H1 (cell line): ENCODE measurements at regions not wholly inside any gene's neighbourhood (a gene's known extent, or its start where the extent isn't known, plus 50 kb on each side); places are given as distances from the start of the nearest gene placed in this dataset.

Experiments used
- CTCF ChIA-PET: fragments of 300-600 bp; sonication (Branson Sonifier 250); formaldehyde crosslinking; loops from one replicate; lab custom pipeline; 2021; ENCODE audit not compliant: partially characterized antibody; lab: Charles Lee
- POLR2A ChIA-PET: fragments of 300-600 bp; sonication (Branson Sonifier 250); formaldehyde crosslinking; loops from one replicate; lab custom pipeline; 2021; ENCODE audit warnings: inconsistent platforms; ENCODE audit not compliant: partially characterized antibody; lab: Charles Lee
- DNase-seq, 2 experiments: peaks; one replicate each; pipeline versions ENCODE4 v3.0.0 to v3.0.0-alpha.2; 2010 to 2022; ENCODE audit warnings: low spot score in 2 of 2, low read depth in 1 of 2, mixed read lengths in 1 of 2
- FAIRE-seq: peaks from 2 replicates; lab custom pipeline; 2011; peaks lifted over from hg19 to GRCh38; lab: Jason Lieb, UNC
- H2AFZ ChIP-seq: 2 replicates; pipeline ENCODE4 v1.8.1; 2012; ENCODE audit warnings: low read length, inconsistent platforms
- H2AK5ac ChIP-seq: 2 replicates; pipeline ENCODE4 v1.6.1; 2013; ENCODE audit warnings: low read depth, low read length
- H2BK120ac ChIP-seq: replicated peaks from 2 replicates; pipeline ENCODE3; 2013; ENCODE audit warnings: low read depth, low read length, inconsistent platforms
- H2BK12ac ChIP-seq: 2 replicates; pipeline ENCODE4 v1.6.1; 2013; ENCODE audit warnings: low read depth, low read length
- H2BK15ac ChIP-seq: 2 replicates; pipeline ENCODE4 v1.6.1; 2013; ENCODE audit warnings: low read length
- H2BK20ac ChIP-seq: 2 replicates; pipeline ENCODE4 v1.6.1; 2013; ENCODE audit warnings: low read length
- H2BK5ac ChIP-seq: 2 replicates; pipeline ENCODE4 v1.6.1; 2013; ENCODE audit warnings: low read depth, low read length
- H3K14ac ChIP-seq: 2 replicates; pipeline ENCODE4 v1.6.1; 2013; ENCODE audit warnings: inconsistent platforms; ENCODE audit not compliant: insufficient read length
- H3K18ac ChIP-seq: 2 replicates; pipeline ENCODE4 v1.6.1; 2013; ENCODE audit warnings: low read length; ENCODE audit errors: extremely low read depth
- H3K23ac ChIP-seq: 2 replicates; pipeline ENCODE4 v1.6.1; 2013; ENCODE audit warnings: inconsistent platforms; ENCODE audit not compliant: insufficient read length
- H3K23me2 ChIP-seq: 2 replicates; pipeline ENCODE4 v1.6.1; 2013; ENCODE audit warnings: low read depth, low read length
- H3K27ac ChIP-seq: 2 replicates; pipeline ENCODE4 v1.6.1; 2011; ENCODE audit warnings: low read depth, low read length, inconsistent platforms
- H3K27me3 ChIP-seq, 4 experiments: replicated peaks in 1 of 4; 1 replicate in 1 of 4; 2 replicates in 3 of 4; pipeline versions ENCODE4 v1.6.1 to v1.8.1; 2011 to 2013; ENCODE audit warnings: low read length in 3 of 4, mild to moderate bottlenecking in 3 of 4, inconsistent platforms in 2 of 4, mixed read lengths in 2 of 4, moderate library complexity in 1 of 4; ENCODE audit not compliant: control insufficient read depth in 3 of 4, insufficient read depth in 3 of 4; ENCODE audit errors: extremely low read depth in 1 of 4
- H3K36me3 ChIP-seq, 4 experiments: 2 replicates each; pipeline versions ENCODE4 v1.6.1 to v1.8.1; 2011 to 2013; ENCODE audit warnings: mild to moderate bottlenecking in 4 of 4, low read length in 3 of 4, moderate library complexity in 2 of 4, control low read depth in 1 of 4, inconsistent platforms in 1 of 4; ENCODE audit not compliant: insufficient read depth in 4 of 4, control insufficient read depth in 2 of 4
- H3K4ac ChIP-seq: replicated peaks from 2 replicates; pipeline ENCODE3; 2013; ENCODE audit warnings: low read length, low read depth, mixed read lengths, inconsistent platforms; ENCODE audit not compliant: insufficient read length
- H3K4me1 ChIP-seq, 4 experiments: replicated peaks in 1 of 4; 1 replicate in 1 of 4; 2 replicates in 3 of 4; pipeline versions ENCODE4 v1.6.1 to v1.8.1; 2011 to 2013; ENCODE audit warnings: low read length in 3 of 4, inconsistent platforms in 2 of 4, mixed read lengths in 1 of 4; ENCODE audit not compliant: insufficient read depth in 4 of 4, control insufficient read depth in 3 of 4
- H3K4me2 ChIP-seq, 2 experiments: 2 replicates each; pipeline versions ENCODE4 v1.6.1 to v1.8.1; 2011 to 2013; ENCODE audit warnings: low read depth in 2 of 2, low read length in 2 of 2, control low read depth in 1 of 2, inconsistent platforms in 1 of 2, mild to moderate bottlenecking in 1 of 2; ENCODE audit not compliant: insufficient read depth in 1 of 2
- H3K4me3 ChIP-seq, 4 experiments: fragments of 200-600, 300-600 bp in 1 of 4; sonication (generic), shearing (Covaris generic), sonication (Bioruptor Twin) in 1 of 4; 2 replicates each; pipeline versions ENCODE4 v1.5.1 to v1.8.1; 2011 to 2016; ENCODE audit warnings: low read length in 4 of 4, low read depth in 3 of 4, control low read depth in 2 of 4, inconsistent platforms in 2 of 4, mild to moderate bottlenecking in 2 of 4, mixed read lengths in 1 of 4, moderate library complexity in 1 of 4; ENCODE audit not compliant: insufficient read depth in 2 of 4; ENCODE audit errors: extremely low read depth in 1 of 4
- H3K56ac ChIP-seq: replicated peaks from 2 replicates; pipeline ENCODE3; 2013; ENCODE audit warnings: low read depth, mild to moderate bottlenecking, mixed read lengths, low read length, inconsistent platforms; ENCODE audit not compliant: insufficient read length
- H3K79me1 ChIP-seq: 2 replicates; pipeline ENCODE4 v1.6.1; 2013; ENCODE audit warnings: low read depth, low read length, control low read depth
- H3K79me2 ChIP-seq, 2 experiments: 2 replicates each; pipeline versions ENCODE4 v1.6.1 to v1.8.1; 2012 to 2013; ENCODE audit warnings: low read length in 2 of 2, mild to moderate bottlenecking in 2 of 2, inconsistent platforms in 1 of 2; ENCODE audit not compliant: insufficient read depth in 2 of 2, control insufficient read depth in 1 of 2
- H3K9ac ChIP-seq, 4 experiments: replicated peaks in 1 of 4; 1 replicate in 1 of 4; 2 replicates in 3 of 4; pipeline versions ENCODE4 v1.6.1 to v1.8.1; 2011 to 2013; ENCODE audit warnings: low read depth in 3 of 4, low read length in 3 of 4, control low read depth in 2 of 4, mild to moderate bottlenecking in 2 of 4, moderate library complexity in 2 of 4, inconsistent platforms in 1 of 4; ENCODE audit errors: extremely low read depth in 1 of 4
- H3K9me3 ChIP-seq, 2 experiments: 2 replicates each; pipeline versions ENCODE4 v1.6.1 to v1.8.1; 2012 to 2013; ENCODE audit warnings: mild to moderate bottlenecking in 2 of 2, moderate library complexity in 2 of 2, control low read depth in 1 of 2, inconsistent platforms in 1 of 2, low read depth in 1 of 2, low read length in 1 of 2, mixed read lengths in 1 of 2; ENCODE audit not compliant: insufficient read depth in 2 of 2
- H4K20me1 ChIP-seq, 2 experiments: replicated peaks in 1 of 2; 2 replicates each; pipeline versions ENCODE3 to v1.8.1; 2011 to 2013; ENCODE audit warnings: inconsistent platforms in 2 of 2, low read length in 2 of 2, mild to moderate bottlenecking in 1 of 2; ENCODE audit not compliant: insufficient read depth in 2 of 2, control insufficient read depth in 1 of 2
- H4K5ac ChIP-seq: 2 replicates; pipeline ENCODE4 v1.6.1; 2013; ENCODE audit warnings: low read length, low read depth, mixed read lengths, inconsistent platforms; ENCODE audit not compliant: insufficient read length
- H4K8ac ChIP-seq: 2 replicates; pipeline ENCODE4 v1.8.0; 2013; ENCODE audit warnings: mild to moderate bottlenecking, moderate library complexity, low read length, inconsistent platforms; ENCODE audit not compliant: insufficient read depth; ENCODE audit errors: extremely low read depth
- H4K91ac ChIP-seq: replicated peaks from 2 replicates; pipeline ENCODE3; 2013; ENCODE audit warnings: low read length, mixed read lengths, inconsistent platforms; ENCODE audit not compliant: insufficient read length
- KDM5A ChIP-seq: fragments of 200-600 bp; IDR thresholded peaks from 2 replicates; pipeline ENCODE4 v1.7.1; 2012; ENCODE audit warnings: mild to moderate bottlenecking, low read length, inconsistent platforms, mixed read lengths
- TEAD4 ChIP-seq: IDR thresholded peaks from 2 replicates; pipeline ENCODE4 v1.6.1; 2012; ENCODE audit warnings: low read depth, low read length, inconsistent platforms, mixed read lengths
- WGBS, 2 experiments: shearing (Covaris generic) in 1 of 2; methylation state at CpG; one replicate each; pipeline versions ENCODE4 v1.1.6 to v1.1.7; 2013 to 2015; ENCODE audit warnings: low lambda C conversion rate in 2 of 2, mixed read lengths in 2 of 2, inconsistent platforms in 1 of 2, low coverage in 1 of 2, missing lambda C conversion rate in 1 of 2; ENCODE audit not compliant: insufficient replicate concordance in 2 of 2, insufficient coverage in 1 of 2, insufficient read length in 1 of 2; ENCODE audit errors: extremely low coverage in 1 of 2, missing lambda C conversion rate in 1 of 2; 5-methylcytosine and 5-hydroxymethylcytosine counted together

DNA sequence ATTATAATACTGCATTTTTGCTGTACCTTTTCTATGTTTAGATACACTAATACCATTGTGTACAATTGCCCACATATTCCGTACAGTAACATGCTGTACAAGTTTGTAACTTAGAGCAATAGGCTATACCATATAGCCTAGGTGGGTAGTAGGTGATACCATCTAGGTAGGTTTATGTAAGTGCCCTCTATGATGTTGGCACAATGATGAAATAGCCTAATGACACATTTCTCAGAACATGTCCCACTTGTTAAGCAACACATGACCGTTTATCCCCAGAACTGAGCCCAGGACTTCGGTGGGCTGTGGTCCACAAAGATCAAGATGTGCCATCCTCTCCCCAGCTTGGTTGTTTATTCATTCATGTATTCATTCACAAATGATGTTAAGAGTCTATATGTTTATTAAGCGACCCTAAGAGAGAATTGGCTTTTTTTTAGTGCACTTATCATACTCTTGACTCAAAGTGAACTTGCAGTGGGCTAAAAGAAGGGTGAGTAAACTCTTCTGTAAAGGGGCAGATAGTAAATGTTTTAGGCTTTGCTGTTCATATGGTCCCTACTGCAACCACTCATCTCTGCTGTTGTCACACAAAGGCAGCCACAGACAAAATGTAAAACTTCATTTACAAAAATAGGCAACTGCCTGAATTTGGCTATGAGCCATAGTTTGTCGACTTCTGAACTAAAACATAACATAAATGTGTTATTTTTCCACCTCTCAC lies 110.8 kb downstream of the NDUFA12 start:
- Histone ChIP-seq H2BK20ac (no peak overlapping the region), H3K9ac (no peak overlapping the region), H3K9me3 (no peaks in the 10 kb centered on the region), H3K14ac (no peak overlapping the region), H4K91ac (no peak overlapping the region), H2BK12ac (no peak overlapping the region), H2AFZ (no peak overlapping the region), H4K8ac (no peak overlapping the region), H2BK5ac (no peak overlapping the region), H3K4me1 (no peaks in the 10 kb centered on the region), H3K27me3 (no peaks in the 10 kb centered on the region), H3K4ac (no peak overlapping the region), H3K18ac (no peak overlapping the region), H2AK5ac (no peak overlapping the region), H3K4me2 (no peak overlapping the region), H4K20me1 (no peaks in the 10 kb centered on the region), H3K23me2 (no peaks in the 10 kb centered on the region), H3K23ac (no peak overlapping the region), H3K36me3 (no peaks in the 10 kb centered on the region), H2BK120ac (no peak overlapping the region), H4K5ac (no peak overlapping the region), H3K56ac (no peak overlapping the region), H3K27ac (no peak overlapping the region), H3K4me3 (no peak overlapping the region), H2BK15ac (no peak overlapping the region), H3K79me1 (no peaks in the 10 kb centered on the region), H3K79me2 (no peaks in the 10 kb centered on the region)
- ChIA-PET POLR2A (no interaction called here), CTCF (interaction anchor here (0.9 to 1.9 kb wide), 2 partner anchors 47 to 81 kb away, joined by 3 to 4 read pairs; no protein-coding TSS in a partner anchor)
- TF ChIP-seq KDM5A, result no peak
- no peak for TF ChIP-seq TEAD4
- DNase-seq (no peak), FAIRE-seq (no peak)
- WGBS, 2 experiments, result 82% methylated on average over 5 of the region's 5 CpGs; no CpG with 5 or more reads in 1 of the 2 experiments
